Vagina (tissue), 2 donors: ENCODE measurements at regions not wholly inside any gene's neighbourhood (a gene's known extent, or its start where the extent isn't known, plus 50 kb on each side); places are given as distances from the start of the nearest gene placed in this dataset.

Source experiments
- POLR2A ChIP-seq, 2 donors: fragments of 450-650 bp; IDR thresholded peaks; one replicate each; pipeline ENCODE4 v1.6.1; 2017; ENCODE audit warnings: antibody characterized with exemption in 2 of 2, mild to moderate bottlenecking in 2 of 2, moderate library complexity in 2 of 2
- POLR2AphosphoS5 ChIP-seq, 2 donors: sonication (generic); formaldehyde crosslinking; IDR thresholded peaks; one replicate each; pipeline ENCODE4 v1.9.0; 2017; ENCODE audit warnings: antibody characterized with exemption in 2 of 2, mild to moderate bottlenecking in 2 of 2, low read depth in 1 of 2; ENCODE audit not compliant: insufficient read depth in 1 of 2
- TF ChIP-seq, protein P1 (sequence below), 3 experiments: fragments of 450-650 bp in 2 of 3; fragments of 200-600 bp in 1 of 3; sonication (generic) in 1 of 3; IDR thresholded peaks; one replicate each; pipeline ENCODE4 v1.5.1; 2017 to 2019; ENCODE audit warnings: antibody characterized with exemption in 3 of 3, mild to moderate bottlenecking in 2 of 3, moderate library complexity in 2 of 3

DNA sequence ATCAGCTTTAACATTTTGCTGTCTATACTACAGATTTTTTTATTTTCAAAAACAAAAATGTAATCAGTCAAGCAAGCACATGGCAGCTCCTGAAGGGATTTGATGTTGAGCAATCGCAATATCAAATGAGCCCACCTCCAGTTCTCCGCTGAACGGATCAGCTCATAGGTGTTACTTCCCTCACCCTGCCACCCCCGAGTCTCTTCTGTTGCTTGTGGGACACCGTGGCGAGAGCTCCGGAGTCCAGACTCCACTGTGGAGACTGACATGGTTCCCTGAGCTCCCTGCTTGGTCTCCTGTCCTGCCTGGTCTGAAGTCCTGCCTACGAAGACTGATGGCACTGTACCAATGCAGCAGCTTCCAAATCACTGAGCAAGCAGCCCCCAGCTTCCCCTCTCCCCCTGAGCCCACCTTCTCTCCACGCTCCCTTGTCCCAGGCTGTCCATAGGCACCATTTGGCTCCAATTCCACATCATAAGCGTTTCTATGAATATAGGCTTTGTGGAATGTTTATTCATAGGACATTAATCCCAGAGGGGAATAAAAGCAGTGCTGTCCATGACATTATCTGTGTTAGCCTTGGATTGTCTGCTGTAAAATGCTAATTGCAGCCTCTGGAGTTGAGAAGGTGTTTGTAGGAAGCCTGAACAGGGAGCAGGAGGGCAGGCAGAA, 162.2 kb downstream of the LY86 start:
- TF ChIP-seq POLR2A (IDR thresholded peaks at IDR 0.05) (no peak), POLR2AphosphoS5 (IDR thresholded peaks at IDR 0.05; ENCODE audit: insufficient read depth in 1 of 2, low read depth in 1 of 2) (no peak)
- TF ChIP-seq, protein P1, sequence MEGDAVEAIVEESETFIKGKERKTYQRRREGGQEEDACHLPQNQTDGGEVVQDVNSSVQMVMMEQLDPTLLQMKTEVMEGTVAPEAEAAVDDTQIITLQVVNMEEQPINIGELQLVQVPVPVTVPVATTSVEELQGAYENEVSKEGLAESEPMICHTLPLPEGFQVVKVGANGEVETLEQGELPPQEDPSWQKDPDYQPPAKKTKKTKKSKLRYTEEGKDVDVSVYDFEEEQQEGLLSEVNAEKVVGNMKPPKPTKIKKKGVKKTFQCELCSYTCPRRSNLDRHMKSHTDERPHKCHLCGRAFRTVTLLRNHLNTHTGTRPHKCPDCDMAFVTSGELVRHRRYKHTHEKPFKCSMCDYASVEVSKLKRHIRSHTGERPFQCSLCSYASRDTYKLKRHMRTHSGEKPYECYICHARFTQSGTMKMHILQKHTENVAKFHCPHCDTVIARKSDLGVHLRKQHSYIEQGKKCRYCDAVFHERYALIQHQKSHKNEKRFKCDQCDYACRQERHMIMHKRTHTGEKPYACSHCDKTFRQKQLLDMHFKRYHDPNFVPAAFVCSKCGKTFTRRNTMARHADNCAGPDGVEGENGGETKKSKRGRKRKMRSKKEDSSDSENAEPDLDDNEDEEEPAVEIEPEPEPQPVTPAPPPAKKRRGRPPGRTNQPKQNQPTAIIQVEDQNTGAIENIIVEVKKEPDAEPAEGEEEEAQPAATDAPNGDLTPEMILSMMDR (IDR thresholded peaks at IDR 0.05) = no peak
